SU-DHL-6 (cell line): ENCODE measurements at regions not wholly inside any gene's neighbourhood (a gene's known extent, or its start where the extent isn't known, plus 50 kb on each side); places are given as distances from the start of the nearest gene placed in this dataset.

ENCODE experiments used
- H2AFZ ChIP-seq: fragments of 200-600 bp; sonication (generic); 2 replicates; pipeline ENCODE4 v1.6.1; 2014; ENCODE audit warnings: low read depth, mild to moderate bottlenecking, moderate library complexity, mixed read lengths, antibody characterized with exemption, low read length; ENCODE audit not compliant: severe bottlenecking
- H3F3A ChIP-seq: fragments of 200-600 bp; shearing (Covaris generic); 2 replicates; pipeline ENCODE4 v1.6.0; 2016; ENCODE audit warnings: antibody characterized with exemption, mild to moderate bottlenecking; ENCODE audit not compliant: insufficient read depth
- H3K27ac ChIP-seq: fragments of 200-600 bp; sonication (generic); 2 replicates; pipeline ENCODE4 v1.5.1; 2016; ENCODE audit warnings: low read depth, mild to moderate bottlenecking, low read length, moderate library complexity, mixed read lengths
- H3K27me3 ChIP-seq: fragments of 200-600 bp; sonication (generic), shearing (Covaris generic); 2 replicates; pipeline ENCODE4 v1.6.0; 2014; ENCODE audit warnings: mild to moderate bottlenecking, low read length
- H3K36me3 ChIP-seq: fragments of 200-600 bp; sonication (generic); 2 replicates; pipeline ENCODE4 v1.6.1; 2014; ENCODE audit warnings: mild to moderate bottlenecking, low read length, mixed read lengths
- H3K4me2 ChIP-seq: fragments of 300-600, 200-600 bp; shearing (Covaris generic), sonication (generic); 2 replicates; pipeline ENCODE4 v1.6.0; 2014; ENCODE audit warnings: low read length, low read depth, mild to moderate bottlenecking; ENCODE audit not compliant: poor library complexity, severe bottlenecking
- H3K4me3 ChIP-seq: fragments of 200-600 bp; sonication (generic); 2 replicates; pipeline ENCODE4 v1.5.1; 2014; ENCODE audit warnings: antibody characterized with exemption, low read length, mild to moderate bottlenecking, mixed read lengths; ENCODE audit not compliant: insufficient read depth, poor library complexity, severe bottlenecking
- H3K79me2 ChIP-seq: fragments of 200-600 bp; sonication (generic); 2 replicates; pipeline ENCODE4 v1.6.1; 2014; ENCODE audit warnings: mild to moderate bottlenecking, low read length, moderate library complexity; ENCODE audit not compliant: insufficient read depth
- H3K9ac ChIP-seq: fragments of 200-600 bp; sonication (generic); 2 replicates; pipeline ENCODE4 v1.7.0; 2014; ENCODE audit warnings: mild to moderate bottlenecking, low read length
- H3K9me2 ChIP-seq: fragments of 200-600 bp; sonication (generic); replicated peaks from 2 replicates; pipeline ENCODE4 v1.6.1; 2014; ENCODE audit warnings: low read length; ENCODE audit not compliant: insufficient read depth
- H3K9me3 ChIP-seq: fragments of 200-600 bp; sonication (generic); 2 replicates; pipeline ENCODE4 v1.6.1; 2014; ENCODE audit warnings: low read length, mixed read lengths; ENCODE audit not compliant: insufficient read depth
- H4K20me1 ChIP-seq: fragments of 200-600 bp; sonication (generic); 2 replicates; pipeline ENCODE4 v1.6.1; 2014; ENCODE audit warnings: low read depth, mild to moderate bottlenecking, antibody characterized with exemption, low read length, moderate library complexity, mixed read lengths
- CTCF ChIP-seq: fragments of 200-600 bp; sonication (generic); IDR thresholded peaks from one replicate; pipeline ENCODE4 v1.5.1; 2017; ENCODE audit warnings: antibody characterized with exemption, mild to moderate bottlenecking, low read length, moderate library complexity; ENCODE audit not compliant: insufficient read depth, poor library complexity, severe bottlenecking
- EZH2phosphoT487 ChIP-seq: fragments of 200-600 bp; sonication (generic), shearing (Covaris generic); conservative IDR thresholded peaks from 2 replicates; pipeline ENCODE4 v1.6.1; 2018; ENCODE audit warnings: mild to moderate bottlenecking, antibody characterized with exemption, low read length, moderate library complexity, mixed read lengths

- TF ChIP-seq EZH2phosphoT487 (no peak), CTCF (no peak)
- no peaks in the 10 kb centered on the region for H3F3A ChIP-seq
- H3K36me3 ChIP-seq, result no peaks in the 10 kb centered on the region
- no peaks in the 10 kb centered on the region for H4K20me1 ChIP-seq
- no peaks in the 10 kb centered on the region for H3K27me3 ChIP-seq
- H3K27ac ChIP-seq, result no peak overlapping the region
- H3K4me3 ChIP-seq, result no peak overlapping the region
- H3K9ac ChIP-seq, result no peak overlapping the region
- no peaks in the 10 kb centered on the region for H3K9me2 ChIP-seq
- no peak overlapping the region for H2AFZ ChIP-seq
- no peak overlapping the region for H3K4me2 ChIP-seq
- H3K9me3 ChIP-seq, result no peaks in the 10 kb centered on the region
- H3K79me2 ChIP-seq, result no peaks in the 10 kb centered on the region
Observed at GRCh38 chr21:14903172-14903865, 161.5 kb downstream of the NRIP1 start.

GRCh38 chr21:14901482-14901958, 163.3 kb downstream of the NRIP1 start:
- Histone ChIP-seq H3K9me3 (no peaks in the 10 kb centered on the region), H2AFZ (no peak overlapping the region), H4K20me1 (no peaks in the 10 kb centered on the region), H3K4me2 (no peak overlapping the region), H3K36me3 (no peaks in the 10 kb centered on the region), H3K9ac (no peak overlapping the region), H3K4me3 (no peak overlapping the region), H3K27ac (no peak overlapping the region), H3K79me2 (no peaks in the 10 kb centered on the region), H3F3A (no peaks in the 10 kb centered on the region), H3K27me3 (no peaks in the 10 kb centered on the region), H3K9me2 (no peaks in the 10 kb centered on the region)
- TF ChIP-seq EZH2phosphoT487 (no peak), CTCF (no peak)

GRCh38 chr21:14900611-14901010, 164.2 kb downstream of the NRIP1 start:
- Histone ChIP-seq H3K9ac (no peak overlapping the region), H4K20me1 (no peaks in the 10 kb centered on the region), H3K36me3 (no peaks in the 10 kb centered on the region), H3K27ac (no peak overlapping the region), H3K4me3 (no peak overlapping the region), H3K4me2 (no peak overlapping the region), H3K9me2 (no peaks in the 10 kb centered on the region), H3K27me3 (no peaks in the 10 kb centered on the region), H2AFZ (no peak overlapping the region), H3K79me2 (no peaks in the 10 kb centered on the region), H3F3A (no peaks in the 10 kb centered on the region), H3K9me3 (no peaks in the 10 kb centered on the region)
- TF ChIP-seq EZH2phosphoT487 (no peak), CTCF (no peak)
